NCI-H748 (cell line): ENCODE measurements at regions not wholly inside any gene's neighbourhood (a gene's known extent, or its start where the extent isn't known, plus 50 kb on each side); places are given as distances from the start of the nearest gene placed in this dataset.
"Not testable (repeated sequence)": the region's sequence is repeated elsewhere in the genome, so short reads cannot be mapped to it uniquely, and the experiment has no call there.

Experiments
- DNase-seq: peaks from one replicate; lab custom pipeline; 2025; ENCODE audit not compliant: unreplicated experiment; lab: John Stamatoyannopoulos, UW

DNA sequence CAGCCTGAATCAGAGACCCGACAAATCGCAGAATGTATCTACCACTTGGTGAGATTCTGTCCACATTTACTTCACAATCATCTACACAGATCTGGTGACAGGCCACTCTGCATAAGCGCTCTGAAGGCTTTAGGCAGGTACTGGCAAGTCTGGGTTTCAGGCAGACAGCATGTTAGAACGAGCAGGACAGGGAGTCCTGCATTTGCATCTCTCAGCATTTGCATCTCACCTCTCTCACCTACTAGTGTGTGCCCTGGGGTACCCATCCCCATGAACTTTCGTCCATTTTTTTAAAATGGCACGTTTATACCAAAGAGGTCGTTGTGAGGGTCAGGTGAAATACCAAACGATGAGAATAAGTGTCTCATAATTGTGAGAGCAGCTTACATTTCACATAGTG is 108.2 kb downstream of the SPATA31A1 start:
- not testable (repeated sequence) for DNase-seq

DNA sequence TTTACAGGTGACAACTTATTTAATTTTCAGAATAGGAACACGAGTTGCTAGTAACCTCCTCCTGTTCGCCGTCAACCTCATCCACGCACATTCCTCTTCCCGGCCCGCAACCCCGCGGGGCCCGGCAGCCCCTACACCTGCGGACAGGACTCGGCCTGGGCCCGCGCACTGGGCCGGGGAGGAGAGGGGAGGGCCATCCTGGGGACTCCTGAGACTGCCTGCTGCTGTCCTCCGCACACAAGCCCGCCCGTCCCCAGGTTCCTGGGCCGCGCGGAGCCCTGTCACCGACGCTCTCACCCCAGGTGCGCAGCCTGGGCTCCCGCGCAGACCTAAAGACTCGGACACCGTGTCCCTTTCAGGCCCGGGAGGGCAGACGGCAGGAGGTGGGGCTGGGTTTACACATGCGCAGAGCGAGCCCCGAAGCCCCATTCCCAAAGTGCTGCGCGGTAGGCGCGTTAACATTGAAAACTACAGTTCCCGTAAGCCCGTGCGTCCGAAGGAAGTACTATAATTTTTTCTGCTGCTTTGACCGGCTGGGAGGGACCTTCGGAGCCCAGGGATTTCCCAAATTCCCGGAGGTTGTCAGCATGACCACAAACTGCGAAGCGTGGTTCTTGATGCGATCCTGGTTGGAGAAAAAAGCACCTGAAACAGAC is 108.8 kb downstream of the SPATA31A1 start:
- DNase-seq, result peak; percentile 93

DNA sequence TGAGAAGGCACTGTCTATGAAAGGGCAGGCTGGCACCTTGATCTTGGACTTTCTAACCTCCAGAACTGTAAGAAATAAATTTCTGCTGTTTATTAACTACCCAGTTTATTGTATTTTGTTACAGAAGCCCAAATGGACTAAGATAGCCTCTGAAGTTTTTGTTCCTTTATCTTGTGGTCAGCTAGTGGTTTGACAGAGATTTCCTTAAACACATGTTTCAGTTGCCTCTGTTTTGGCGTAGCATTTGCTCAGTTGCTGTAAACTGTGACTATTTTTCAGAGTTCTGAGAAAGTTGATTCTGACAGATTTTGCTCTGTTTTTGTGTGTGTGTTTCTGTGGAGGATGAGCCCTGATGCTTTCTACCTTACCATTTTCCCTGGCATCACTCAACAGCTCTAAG is 119.0 kb downstream of the SPATA31A1 start:
- DNase-seq, result not testable (repeated sequence)

DNA sequence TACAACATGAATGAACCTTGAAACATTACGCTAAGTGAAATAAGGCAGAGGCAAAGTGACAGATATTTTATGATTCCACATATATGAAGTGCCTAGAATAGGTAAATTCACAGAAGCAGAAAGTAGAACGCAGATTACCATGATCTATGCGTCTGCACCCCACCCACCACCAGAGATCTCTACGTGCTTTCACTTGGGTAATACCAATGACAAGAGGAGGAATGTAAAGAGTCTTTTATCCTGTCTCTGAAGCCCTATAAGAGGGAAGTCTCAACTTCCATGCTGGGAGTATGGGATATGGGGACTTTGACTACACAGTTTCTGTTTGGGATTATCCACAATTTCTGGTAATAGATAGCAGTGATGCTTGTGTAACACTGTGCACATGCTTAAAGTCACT is 127.6 kb downstream of the SPATA31A1 start:
- DNase-seq, result not testable (repeated sequence)

DNA sequence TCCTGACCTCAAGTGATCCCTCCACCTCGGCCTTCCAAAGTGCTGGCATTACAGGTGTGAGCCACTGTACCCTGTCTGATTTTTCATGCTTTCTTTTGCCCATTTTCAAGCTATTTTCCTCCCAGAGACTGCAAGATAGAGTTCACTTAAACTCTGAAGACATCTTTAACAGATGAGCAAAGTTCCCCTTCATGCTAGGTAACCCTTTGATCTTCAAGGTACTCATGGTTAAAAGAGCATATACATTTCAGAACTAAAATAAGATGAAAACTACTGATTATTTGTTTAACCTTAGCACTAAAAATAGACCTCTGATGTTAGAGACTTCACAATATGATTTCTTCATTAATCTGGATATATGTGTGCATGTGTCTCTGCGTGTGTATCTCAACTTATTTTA is 128.4 kb downstream of the SPATA31A1 start:
- DNase-seq, result not testable (repeated sequence)

GRCh38 chr9:39484292-39484691 is 128.8 kb downstream of the SPATA31A1 start:
- DNase-seq, result not testable (repeated sequence)

GRCh38 chr9:39487477-39487876 is 132.0 kb downstream of the SPATA31A1 start:
- not testable (repeated sequence) for DNase-seq

GRCh38 chr9:39496248-39496647 is 140.8 kb downstream of the SPATA31A1 start:
- not testable (repeated sequence) for DNase-seq

DNA sequence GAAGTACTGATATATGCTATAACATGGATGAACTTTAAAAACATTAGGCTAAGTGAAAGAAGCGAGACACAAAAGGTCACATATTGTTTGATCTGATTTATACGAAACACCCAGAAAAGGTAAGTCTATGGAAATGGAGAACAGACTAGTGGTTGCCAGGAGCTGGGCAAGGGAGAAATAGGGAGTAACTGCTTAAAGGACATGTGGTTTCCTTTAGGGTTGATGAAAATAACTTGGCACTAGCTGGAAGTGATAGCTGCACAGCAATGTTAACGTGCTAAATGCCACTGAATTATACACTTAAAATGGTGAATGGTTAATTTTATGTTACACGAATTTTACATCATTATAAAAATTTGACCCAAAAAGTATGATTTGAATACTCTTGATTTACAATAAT is 147.7 kb downstream of the SPATA31A1 start:
- DNase-seq, result not testable (repeated sequence)

- not testable (repeated sequence) for DNase-seq
Measured at GRCh38 chr9:39527387-39528029, 172.0 kb downstream of the SPATA31A1 start.

DNA sequence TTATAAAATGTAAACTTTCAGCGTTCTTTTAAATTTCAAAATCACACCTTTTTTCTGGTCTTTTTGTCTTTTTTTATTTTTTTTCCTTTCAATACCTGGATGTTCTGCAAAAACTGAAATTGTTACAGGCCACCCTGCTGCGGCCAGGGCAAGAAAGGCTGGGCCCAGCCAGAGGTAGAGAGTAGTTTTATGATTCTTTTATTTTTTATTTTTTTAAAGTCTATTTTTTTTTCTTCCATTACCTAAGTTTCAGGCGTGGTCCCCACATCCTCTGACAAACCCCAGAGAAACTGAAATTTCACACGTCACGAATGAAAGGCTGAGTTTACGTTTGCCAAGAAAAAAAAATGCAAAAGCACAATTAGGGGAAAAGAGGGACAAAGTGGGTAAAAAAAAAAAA is 177.1 kb downstream of the SPATA31A1 start:
- DNase-seq, result not testable (repeated sequence)

- not testable (repeated sequence) for DNase-seq
Measured at GRCh38 chr9:39533001-39533762, 177.7 kb downstream of the SPATA31A1 start.

DNA sequence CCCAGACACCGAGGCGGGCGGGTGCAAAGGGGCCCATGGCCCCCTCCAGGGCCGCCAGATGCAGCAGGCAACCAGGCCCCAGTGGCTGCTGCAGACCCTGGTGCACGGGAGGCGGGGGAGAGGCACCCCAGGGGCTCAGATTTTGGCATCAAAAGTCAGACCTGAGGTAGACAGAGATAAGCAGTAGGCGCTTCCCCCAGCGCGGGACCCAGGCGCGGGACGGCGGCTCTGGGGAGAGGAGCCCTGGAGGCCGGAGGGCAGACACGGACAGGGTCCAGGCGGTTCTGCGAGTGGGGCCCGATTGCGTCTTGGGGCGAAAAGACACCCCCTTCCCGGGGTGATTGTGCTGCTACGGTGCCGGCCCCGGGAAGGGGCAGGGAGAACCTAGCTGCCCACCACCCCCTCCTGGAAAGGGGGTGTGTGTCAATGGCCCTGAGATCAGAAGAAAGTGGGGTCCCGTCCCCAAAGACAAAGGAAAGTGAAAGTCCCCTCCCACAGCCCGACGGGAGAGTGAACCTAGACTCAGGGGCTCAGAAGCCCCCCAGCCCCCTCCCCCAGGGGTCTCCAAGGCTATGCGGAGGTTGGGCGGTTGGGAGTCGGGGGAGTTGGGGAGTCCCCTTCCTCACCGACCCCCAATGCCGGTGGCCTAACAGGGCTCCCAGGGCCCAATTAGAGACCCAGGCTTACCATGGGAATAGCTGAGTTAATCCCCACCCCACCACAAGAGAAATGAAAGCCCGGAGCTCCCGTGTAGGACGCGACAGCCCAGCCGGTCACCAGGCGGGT is 178.5 kb downstream of the SPATA31A1 start:
- DNase-seq, result not testable (repeated sequence)

DNA sequence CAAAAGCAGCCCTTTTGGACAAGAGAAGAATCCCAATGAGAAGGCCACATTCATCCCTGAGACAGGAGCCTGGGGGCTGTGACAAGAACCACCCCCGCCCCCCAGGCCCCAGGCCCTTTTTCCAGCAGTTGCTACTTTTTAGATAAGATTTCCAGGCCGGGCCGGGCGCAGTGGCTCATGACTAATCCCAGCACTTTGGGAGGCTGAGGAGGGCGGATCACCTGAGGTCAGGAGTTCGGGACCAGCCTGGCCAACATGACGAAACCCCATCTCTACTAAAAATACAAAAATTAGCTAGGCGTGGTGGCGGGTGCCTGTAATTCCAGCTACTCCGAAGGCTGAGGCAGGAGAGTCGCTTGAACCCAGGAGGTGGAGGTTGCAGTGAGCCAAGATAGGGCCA is 179.4 kb downstream of the SPATA31A1 start:
- not testable (repeated sequence) for DNase-seq

GRCh38 chr9:39542157-39542556 is 186.7 kb downstream of the SPATA31A1 start:
- DNase-seq, result not testable (repeated sequence)

DNA sequence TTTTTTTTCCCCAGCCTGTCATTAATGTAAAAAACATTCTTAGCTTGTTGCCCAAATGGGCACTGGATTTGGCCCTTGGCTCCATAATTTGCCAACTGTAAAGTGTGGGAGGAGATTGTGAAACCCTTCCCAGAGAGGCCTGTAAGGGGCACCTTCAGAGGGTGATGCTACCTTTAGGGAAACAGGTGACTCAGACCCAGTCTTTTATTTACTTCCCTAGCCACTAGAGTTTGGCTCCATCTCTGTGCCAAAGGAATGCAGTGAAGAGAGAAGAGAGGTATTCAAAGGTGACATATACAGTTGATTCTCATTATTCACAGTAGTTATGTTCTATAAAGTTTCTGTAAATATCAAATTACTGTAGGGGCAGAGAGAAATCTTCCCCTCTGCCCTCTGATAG is 189.6 kb downstream of the SPATA31A1 start:
- DNase-seq, result not testable (repeated sequence)

- not testable (repeated sequence) for DNase-seq
Measured at GRCh38 chr9:39550573-39550972, 195.1 kb downstream of the SPATA31A1 start.

DNA sequence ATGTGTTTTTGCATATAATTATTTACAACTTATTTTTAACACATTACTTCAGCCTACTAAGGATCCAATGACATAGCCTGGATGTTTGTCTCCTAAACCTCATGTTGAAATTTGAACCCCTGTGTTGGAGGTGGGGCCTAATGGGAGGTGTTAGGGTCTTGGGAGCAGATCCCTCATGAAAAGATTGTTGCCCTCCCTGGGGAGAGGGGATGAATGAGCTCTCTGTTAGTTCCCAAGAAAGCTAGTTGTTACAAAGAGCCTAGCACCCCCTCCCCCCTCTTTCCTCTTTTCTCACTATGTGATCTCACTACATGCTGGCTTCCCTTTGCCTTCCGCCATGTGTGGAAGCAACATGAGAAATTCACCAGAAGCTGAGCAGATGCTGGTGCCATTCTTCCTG is 196.1 kb downstream of the SPATA31A1 start:
- peak; percentile 28 for DNase-seq

- DNase-seq, result not testable (repeated sequence)
Measured at GRCh38 chr9:39552242-39552881, 196.9 kb downstream of the SPATA31A1 start.

- DNase-seq, result not testable (repeated sequence)
Measured at GRCh38 chr9:39554352-39554751, 198.9 kb downstream of the SPATA31A1 start.
